ENCODE measurements at regions not wholly inside any gene's neighbourhood (a gene's known extent, or its start where the extent isn't known, plus 50 kb on each side); places are given as distances from the start of the nearest gene placed in this dataset.

DNA sequence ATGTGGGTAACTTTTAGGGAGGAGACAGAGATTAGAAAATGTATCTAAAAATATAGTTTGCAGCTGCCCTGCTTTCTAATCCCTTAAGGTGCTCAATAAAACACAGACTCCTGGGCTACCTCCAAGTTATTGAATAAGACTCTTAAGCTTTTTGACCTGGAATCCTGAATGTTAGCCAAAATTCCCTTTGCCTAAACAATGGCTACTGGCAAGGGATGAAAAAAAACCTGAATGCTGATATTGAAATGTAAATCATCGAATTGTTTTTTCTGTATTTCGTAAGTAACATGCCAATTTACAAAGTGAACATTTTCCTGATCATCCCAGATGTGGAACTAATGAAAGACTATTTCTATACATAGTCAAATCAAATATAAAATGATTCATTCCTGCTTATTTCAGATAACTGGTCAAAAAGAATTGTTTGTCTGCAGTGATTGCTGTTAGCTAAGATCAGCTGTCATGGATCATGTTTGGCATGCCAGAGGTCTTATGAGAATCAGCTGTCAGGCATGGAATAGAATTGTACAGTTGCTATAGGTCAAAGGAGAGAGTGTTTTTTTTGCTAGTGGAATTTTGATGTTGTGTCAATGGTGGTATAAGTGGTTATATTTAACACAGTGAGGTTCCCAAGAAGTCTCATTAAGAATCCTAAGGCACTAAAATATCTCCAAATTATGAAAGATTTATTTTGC lies 363.6 kb upstream of the CWC22 start:
- TF ChIP-seq, protein P1, sequence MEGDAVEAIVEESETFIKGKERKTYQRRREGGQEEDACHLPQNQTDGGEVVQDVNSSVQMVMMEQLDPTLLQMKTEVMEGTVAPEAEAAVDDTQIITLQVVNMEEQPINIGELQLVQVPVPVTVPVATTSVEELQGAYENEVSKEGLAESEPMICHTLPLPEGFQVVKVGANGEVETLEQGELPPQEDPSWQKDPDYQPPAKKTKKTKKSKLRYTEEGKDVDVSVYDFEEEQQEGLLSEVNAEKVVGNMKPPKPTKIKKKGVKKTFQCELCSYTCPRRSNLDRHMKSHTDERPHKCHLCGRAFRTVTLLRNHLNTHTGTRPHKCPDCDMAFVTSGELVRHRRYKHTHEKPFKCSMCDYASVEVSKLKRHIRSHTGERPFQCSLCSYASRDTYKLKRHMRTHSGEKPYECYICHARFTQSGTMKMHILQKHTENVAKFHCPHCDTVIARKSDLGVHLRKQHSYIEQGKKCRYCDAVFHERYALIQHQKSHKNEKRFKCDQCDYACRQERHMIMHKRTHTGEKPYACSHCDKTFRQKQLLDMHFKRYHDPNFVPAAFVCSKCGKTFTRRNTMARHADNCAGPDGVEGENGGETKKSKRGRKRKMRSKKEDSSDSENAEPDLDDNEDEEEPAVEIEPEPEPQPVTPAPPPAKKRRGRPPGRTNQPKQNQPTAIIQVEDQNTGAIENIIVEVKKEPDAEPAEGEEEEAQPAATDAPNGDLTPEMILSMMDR (IDR thresholded peaks at IDR 0.05) = no peak
- TF ChIP-seq POLR2A (IDR thresholded peaks at IDR 0.05) = no peak
